NCI-H2029 treated with DMSO at 0.1 percent for 48 hours (cell line): ENCODE measurements at regions not wholly inside any gene's neighbourhood (a gene's known extent, or its start where the extent isn't known, plus 50 kb on each side); places are given as distances from the start of the nearest gene placed in this dataset.

Source experiments
- DNase-seq: peaks from one replicate; lab custom pipeline; 2025; lab: John Stamatoyannopoulos, UW

DNA sequence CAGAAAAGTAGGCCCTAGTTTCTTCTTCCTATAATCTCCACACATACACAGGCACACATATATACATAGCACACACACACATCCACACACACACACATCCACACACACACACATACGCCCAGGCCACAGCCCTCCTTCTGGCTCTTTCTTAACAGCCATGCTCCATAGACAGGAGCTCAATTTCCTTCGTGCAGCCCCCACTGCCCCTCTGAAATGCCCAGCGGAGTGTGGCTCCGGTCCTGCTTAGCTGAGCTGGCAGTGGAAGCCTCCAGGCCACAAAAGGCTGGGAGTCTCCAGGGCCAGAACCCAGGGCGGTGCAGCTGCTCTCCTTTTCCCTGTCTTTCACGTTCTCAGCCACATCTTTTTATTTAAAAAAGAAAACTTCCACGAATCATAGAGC, 282.9 kb upstream of the IGFBP3 start:
- no peak for DNase-seq

DNA sequence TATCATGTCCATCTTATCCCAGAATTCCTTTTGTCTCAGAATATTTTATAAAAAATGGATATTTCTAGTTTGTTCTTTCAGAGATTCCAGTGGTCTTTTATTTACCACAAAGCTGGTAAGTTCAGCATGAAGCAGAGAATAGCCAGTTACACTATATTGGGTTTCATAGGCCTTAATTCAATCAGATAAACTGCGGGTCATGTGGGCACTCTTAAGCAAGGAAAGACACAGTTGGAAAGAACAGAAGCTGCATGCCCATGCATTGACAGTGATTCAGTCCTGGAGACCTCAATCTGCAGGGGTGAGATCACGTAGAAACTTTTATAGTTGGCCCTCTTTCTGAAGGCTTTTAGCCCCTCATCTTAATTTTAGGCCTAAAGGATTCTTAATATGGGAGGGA, 281.3 kb upstream of the IGFBP3 start:
- DNase-seq: no peak

DNA sequence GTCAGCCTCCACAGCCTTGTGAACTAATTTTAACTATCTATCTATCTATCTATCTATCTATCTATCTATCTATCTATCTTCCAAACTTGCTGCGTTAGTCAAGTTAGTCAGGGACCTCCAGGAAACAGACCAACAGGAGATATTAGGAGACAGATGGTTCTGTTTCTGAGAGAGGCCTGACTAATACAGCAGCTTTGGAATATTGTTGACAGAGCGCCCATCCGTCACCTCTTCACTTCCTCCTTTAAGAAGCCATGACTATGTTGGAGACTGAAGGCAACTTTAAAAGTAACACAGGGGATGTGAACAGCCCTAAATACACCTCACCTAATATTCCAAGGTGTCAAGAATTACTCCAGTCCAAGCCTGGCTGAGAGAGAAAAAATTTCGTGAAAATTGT, 280.9 kb upstream of the IGFBP3 start:
- no peak for DNase-seq

DNA sequence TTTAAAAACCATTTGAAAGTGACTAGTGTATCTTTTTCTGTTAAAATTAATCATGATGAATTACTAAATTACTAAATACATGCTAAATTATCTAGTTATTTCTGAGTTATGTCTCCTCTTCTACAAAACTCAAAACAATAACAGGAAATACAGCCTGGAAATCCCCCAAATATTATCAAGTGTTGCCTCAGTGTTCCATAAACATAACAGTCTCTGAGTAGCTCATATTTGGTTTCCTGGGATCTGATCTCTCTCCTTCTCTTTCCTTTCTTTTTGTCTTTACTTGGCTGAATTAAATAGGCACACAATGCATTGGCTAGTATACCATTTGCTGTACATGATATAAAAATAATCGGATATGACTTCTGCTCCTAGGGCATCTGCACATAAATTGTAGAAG, 277.6 kb upstream of the IGFBP3 start:
- DNase-seq: no peak

DNA sequence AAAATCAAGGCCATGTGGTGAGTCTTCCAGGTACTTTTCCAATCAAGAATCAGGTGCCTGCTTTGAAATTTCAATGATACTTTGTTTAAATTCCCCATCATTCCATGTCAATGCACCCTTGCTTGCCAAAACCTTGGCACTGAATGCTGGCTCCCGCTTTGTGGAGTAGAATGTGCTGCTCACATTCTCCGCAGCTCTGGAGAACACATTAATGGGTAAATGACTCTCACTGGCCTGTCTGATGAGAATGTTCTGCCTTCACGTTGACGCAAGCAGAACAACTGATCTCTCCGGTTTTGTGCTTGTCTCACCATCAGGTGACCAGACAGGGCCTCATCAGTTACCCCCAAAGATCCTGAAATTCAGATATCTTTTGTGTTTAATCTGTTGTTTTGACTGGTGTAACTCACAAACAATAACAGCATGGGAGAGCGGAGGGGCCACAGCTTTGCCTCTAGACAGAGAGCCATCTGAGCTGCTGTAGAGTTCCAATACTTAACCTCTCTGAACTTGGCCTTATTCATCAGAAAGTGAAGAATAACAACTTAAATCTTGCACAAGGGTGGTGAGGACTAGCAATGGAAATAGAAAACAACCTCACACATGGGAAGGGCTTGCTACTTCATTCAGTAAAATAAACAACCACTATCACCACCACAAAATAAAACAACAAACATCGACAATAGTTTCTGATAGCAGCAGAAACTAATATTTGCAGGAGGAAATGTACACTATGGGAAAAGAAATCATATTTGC, 276.9 kb upstream of the IGFBP3 start:
- no peak for DNase-seq

DNA sequence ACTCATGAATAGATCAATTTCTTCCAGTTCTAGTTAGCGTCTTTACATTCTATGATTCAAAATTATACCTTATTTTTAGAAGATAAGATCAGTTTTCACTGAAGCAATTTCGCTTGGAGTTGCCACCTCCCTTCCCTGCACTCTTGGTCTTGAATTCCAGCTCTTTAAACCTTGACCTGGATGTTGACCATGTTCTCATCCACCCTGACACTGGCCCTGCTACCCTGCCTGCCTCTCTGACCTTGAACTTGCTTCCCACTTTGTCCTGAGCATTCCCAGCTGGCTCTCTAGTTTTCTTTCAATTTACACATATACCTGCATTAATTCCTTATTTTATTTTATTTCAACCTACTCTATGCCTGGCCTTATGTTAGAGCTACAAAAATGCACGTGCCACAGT, 274.9 kb upstream of the IGFBP3 start:
- DNase-seq: no peak

DNA sequence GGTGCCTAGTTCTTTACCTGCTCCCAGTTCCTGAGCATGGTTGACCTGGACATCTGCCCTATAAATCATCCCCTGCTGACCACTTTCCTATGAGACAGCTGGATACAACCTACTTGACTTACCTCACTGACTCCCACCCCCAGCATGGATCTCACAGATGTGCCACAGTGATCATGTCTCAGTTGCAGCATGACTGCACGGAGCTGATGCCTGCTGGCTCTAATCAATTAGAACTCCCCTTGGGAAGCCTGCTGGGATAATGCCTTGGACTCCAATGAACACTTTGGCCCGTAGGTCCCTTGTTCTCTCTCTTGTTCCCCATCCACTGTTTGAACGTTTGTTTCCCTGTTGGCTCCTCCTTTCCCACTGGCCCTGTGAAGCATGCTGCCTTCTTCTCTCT, 271.2 kb upstream of the IGFBP3 start:
- DNase-seq: no peak

DNA sequence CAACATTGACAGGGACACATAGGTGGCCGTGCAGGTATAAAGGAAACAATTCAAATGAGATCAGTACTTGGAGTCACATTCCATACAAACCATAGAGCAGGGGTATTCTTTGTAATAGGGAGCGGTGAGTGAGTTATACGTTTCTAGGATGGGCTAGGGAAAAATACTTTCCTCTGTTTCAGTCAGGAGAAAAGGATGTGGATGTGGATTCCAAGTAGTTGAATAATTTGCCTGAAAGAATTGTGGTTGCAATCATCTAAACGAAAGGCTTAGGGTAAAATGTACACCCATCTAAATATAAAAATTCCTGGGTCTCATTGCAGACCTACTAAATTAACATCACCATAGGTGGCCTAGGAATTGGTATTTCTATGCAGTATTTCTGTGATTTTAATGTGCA, 270.7 kb upstream of the IGFBP3 start:
- DNase-seq: no peak

DNA sequence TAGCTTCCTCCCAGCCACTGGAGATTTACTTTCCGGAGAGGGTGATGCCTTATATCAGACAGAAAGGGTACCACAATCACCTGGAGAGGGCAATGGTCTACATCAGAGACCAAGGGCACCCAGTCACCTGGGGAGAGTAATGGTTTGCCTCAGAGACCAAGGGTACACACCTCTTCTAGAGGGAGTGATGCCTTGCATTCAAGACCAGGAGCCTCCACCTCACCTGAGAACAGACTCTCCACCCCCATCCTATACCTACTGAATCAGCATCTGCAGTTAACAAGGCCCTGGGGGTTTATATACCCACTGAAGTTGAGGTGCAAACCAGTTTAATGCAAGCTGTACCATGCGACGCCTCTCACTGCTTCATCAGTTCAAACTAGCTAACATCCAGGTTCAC, 270.2 kb upstream of the IGFBP3 start:
- no peak for DNase-seq

DNA sequence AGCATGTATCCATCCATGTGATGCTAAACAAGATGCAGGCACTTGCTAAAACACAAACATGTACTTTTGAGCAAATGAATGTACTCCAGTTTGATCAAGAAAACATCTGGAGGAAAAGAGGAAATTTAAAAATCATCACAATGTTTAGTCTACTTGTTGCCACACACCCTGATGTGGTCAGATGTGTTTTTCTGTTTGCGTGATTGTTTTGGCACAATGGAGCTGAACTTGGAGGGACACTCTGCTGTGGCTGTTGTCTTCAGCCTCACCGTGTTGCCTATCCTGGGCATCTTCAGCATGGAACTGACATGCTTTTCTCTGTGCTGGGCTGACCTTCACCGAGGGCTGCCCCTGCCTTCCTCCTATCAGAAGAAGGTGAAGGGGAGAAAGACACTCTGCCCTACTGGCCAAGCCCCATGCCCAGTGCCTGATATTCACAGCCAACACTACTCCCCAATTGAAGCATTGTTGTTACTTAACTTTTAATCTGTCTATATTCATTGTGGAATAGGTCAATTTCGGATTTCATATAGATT, 268.3 kb upstream of the IGFBP3 start:
- DNase-seq: no peak

DNA sequence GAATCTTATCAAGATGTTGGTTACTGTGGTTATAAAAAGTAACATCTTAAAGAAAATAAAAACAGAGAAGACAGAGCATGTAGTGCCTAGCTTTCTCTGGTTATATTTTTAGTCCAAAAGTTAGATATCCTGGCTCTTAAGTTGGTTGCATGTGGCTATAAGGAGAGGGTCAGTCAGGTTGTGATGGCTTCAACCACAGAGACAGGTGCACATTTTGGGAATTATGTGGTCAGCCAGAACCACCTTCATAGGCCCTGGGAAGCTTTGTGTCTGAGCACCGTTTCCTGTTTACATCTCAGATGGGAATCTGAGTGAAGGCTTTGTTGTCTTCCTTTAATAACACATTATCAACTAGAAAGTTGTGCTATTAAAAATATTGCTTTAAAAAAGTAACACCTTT, 265.1 kb upstream of the IGFBP3 start:
- DNase-seq: no peak

DNA sequence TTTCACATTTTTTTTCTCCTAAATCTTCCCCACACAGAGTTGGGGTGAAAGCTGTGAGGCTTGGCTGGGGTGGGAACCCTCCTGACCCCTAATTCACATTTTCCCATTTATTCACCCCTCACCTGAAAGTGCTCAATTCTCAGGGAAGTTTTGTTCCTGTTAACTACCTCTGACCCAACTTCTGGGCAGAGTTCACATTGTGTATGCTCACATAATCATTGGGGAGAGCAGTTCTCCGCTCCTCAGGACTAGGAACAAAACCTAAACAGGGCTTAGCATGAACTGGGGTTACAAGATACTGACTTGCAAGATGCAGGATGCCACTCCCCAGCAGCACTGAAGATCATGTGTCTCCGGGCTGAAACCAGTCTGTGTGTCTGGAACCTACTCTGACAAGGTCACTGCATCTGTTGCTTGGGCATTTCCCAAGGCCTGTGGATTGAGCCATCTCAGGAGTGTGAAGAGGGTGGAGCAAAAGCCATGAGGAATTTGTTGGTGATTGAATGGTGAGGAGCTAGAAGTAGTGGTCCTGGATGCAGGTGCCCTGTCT, 258.1 kb upstream of the IGFBP3 start:
- DNase-seq: no peak

DNA sequence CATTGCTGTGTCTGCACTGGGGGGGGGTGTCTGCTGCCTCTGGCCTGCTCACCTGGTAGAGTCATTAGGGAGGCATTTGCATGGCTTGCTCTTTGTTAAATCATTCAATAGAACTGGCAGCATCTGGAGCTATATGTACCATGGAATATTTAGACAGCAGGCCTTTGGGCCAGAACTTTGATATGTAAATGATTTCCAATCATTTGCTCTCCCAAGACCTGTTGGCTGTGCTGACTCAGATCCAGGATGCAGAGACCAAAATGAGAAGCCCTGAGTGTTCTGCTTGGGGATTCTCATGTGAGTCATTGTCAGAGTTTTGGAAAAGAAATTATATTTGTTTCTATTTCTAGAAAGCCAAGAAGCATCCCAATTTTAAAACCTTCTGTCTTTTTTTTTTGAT, 257.6 kb upstream of the IGFBP3 start:
- DNase-seq: no peak

DNA sequence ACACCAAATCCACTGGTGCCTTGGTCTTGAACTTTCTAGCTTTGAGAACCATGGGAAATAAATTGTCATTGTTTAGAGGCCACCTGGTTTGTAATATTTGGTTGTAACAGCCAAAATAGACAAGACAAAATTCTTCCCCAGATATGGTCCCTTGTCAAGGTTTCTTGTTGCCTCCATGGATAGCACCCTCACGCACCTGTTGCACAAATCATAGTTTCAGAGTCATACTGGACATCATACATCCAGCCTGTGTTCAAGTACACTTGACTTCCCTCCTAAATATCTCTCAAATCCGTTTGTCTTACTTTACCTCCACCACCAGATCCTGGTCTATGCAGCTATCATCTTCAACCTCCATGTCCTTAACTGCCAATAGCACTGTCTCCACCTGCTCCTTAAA, 256.7 kb upstream of the IGFBP3 start:
- no peak for DNase-seq

DNA sequence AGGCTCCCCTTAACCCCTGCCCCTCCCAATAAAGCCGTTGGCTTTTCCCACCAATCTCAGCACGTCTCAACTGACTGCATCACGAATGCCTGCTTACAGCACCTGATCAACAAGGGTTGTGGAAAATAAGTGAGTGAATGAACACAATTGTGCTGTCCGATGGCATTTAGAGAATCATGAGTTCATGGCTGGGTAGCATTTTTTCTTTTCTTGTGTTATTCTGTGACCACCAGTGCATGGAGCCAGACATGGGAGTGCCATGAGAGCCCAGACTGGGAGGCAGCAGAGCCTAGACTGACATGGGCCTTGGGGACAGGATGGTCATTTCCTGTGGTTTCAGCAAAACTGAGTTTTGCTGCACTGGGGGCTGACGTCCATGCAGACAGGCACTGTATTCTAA, 254.1 kb upstream of the IGFBP3 start:
- DNase-seq: no peak

DNA sequence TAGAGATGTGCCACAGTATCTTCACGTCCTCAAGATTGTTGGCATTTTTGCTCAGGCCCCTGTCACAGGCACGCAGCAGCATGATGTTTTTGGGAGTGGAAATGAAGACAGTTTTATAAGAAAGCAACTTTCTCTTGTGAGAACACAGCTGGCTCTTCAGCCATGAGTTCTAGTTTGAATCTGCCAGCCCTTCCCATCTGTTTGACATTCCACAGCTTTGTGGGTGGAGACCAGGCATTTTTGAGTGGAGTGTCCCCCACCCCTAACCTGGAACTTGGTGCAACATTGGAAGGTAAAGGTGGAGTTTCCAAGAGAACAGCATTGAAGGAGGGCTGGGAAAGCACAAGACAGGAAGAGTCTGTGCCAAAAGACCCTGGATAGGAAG, 253.1 kb upstream of the IGFBP3 start:
- no peak for DNase-seq

DNA sequence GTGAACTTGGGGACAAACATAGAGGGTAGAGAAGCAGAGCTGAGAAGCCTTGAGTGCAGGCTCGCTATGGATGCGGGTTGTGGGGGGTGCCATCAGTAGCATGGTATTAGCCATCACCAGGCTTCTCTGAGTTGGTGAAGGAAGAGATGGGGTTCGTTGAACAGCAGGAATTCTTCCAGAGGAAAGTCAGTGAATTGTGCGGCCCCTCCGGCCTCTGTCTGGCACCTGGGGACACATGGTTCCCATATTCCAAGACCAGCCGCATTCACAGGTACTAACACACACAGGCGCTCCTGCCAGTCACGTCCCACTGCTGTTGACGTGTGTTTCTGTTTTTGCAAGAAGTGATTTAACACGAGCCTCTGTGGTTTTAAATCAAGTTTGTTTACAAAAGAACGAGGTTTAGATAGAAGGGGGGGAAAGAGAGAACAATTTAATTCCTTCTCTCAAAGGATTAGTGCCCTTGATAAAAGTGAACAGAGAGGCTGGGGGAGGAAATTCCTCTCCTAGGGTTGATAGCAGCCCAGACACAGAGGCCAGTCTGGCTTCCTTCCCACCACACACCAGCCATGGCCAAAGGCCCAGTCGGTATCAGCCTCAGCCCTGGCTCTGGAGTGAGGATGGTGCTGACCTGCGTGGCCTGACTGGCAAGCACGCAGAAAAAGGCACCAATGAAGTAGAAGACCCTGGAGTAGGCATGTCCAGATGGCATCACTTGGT, 252.6 kb upstream of the IGFBP3 start:
- no peak for DNase-seq

DNA sequence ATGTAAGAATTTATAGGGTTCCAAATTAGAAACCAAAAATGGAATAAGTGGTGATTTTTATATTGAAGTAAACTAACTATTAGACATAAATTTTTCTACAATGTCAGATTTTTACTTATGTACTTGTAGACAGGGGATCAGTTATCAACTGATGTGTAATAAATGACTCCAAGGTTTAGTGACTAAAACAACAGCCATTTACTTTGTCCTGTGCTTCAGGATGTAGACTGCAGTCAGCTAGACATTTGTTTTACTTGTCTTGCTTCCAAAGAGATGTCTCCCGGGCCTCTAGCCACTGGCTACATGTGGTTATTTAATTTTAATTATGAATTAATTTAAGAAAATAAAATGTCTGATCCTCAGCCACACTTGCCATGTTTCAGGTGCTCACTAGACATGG, 249.7 kb upstream of the IGFBP3 start:
- no peak for DNase-seq

DNA sequence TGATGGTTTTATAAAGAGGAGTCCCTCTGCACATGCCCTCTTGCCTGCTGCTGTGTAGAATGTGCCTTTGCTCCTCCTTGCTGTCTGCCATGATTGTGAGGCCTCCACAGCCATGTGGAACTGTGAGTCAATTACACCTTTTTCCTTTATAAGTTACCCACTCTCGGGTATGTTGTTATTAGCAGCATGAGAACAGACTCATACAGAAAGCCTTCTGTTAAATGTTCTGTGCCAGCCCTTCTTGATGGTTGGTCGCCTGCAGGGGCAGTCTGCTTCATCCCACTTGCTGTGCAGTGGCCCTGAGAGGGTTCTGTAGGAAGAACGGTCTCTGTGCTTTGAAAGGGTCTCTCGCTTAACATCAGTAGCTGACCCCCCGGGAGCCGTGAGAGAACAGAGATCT, 248.9 kb upstream of the IGFBP3 start:
- no peak for DNase-seq

DNA sequence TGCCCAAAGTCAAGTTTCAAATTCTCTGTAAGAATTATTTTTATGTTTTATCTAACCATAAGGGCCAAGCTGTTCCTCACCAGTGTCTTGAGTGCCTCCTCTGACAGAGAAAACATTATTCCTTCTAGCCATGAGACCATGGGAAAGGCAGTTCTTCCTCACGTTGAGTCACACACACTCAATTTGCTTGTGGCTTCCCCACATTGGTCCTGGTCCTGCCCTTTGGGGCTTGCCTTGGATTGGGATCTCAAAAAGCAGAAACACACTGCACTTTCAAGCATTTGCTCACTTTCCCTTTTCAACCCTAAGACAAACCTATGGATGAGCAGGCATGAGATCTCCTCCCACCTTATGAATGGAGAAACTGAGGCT, 248.3 kb upstream of the IGFBP3 start:
- no peak for DNase-seq

DNA sequence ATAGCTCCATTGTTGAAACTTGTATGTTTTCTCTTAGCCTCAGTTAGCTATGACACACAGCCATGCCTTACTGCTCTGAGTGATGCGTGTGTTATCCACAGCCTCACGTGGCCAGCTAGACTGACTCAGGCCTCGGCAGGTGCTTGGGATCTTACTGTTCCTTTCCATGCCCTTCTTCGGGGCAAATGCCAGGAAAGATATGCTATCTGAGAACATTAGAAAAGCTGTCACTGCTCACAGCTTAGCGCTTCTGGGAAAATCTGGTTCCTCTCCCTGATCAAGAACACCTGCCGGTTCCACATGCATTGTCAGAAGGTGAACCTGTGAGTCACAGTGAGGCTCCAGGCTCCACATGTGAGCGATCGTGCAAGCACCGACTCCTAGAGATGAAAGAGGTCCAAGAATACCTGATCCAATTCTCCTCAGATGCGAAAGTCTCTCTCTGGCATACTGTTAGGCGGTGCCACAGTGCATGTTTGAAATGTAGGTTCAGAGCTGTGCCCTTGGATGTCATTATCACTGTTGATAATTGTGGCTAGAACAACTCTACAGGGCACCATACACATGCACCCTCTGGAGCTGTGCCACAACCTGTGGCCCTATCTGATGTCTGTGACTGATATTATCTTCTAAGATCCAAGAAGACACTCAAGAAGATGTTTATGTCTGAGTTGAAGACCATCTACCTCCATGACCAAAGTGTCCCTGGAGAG, 247.8 kb upstream of the IGFBP3 start:
- DNase-seq: no peak

DNA sequence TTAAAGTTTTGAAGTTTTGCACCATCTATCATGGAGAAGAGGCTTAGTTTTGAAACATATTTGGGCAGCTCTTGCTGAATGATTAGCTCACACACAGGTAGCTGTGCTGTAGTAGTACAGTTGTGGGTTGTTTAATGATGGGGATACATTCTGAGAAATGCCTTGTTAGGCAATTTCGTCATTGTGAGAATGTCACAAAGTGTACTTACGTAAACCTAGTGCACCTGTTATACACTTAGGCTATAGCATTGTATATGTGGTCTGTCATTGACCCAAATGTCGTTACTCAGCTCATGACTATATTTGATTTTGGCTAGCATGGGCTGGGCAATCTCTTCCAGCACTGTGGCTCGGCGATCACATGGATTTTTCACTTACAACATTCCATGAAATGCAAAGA, 247.2 kb upstream of the IGFBP3 start:
- DNase-seq: no peak

DNA sequence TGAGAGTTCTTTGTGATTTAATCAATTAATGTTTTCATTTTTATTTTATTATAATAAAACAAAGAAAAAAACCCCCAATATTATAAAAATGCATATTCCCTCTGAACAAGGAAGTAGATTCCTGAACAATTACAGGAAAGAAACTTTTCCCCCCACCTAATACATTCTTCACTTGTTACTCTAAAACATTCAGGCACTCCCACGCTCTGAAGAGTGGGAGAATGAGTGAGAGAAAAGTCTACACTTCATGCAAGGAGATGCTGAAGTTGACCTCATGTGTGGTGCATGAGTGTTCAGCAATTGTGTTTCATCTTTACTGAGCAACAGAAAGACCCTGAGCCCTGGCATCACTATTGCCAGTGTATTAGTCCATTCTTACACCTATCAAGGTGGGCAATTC, 244.2 kb upstream of the IGFBP3 start:
- DNase-seq: no peak
